ENCODE measurements at regions not wholly inside any gene's neighbourhood (a gene's known extent, or its start where the extent isn't known, plus 50 kb on each side); places are given as distances from the start of the nearest gene placed in this dataset.

DNA sequence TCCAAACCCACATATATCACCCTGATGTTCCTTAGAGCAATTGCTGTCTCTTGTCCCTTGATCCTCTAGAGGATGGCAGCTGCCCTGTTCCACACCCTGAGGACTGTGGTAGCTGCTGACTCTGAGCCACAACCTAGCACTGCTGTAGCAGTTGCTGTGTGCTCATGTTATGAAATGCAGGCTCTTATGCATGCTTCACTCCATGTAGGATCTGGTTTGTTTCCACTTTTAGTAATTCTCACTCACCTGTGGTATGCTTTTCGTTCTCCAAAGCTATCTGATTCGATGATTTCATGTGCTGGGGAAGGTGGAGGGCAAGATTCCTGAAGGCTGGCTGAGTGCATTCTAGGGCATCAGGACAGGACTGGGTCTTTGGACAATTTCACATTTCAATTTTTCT lies 649.0 kb upstream of the RAB6C start:
- Histone ChIP-seq H3F3A (ENCODE audit: insufficient read depth, low read length) (no peaks in the 10 kb centered on the region), H2AFZ (ENCODE audit: low read length) (no peak overlapping the region), H3K9me3 (replicated peaks; ENCODE audit: insufficient read depth, low read length) (no peaks in the 10 kb centered on the region), H3K4me2 (ENCODE audit: low read depth, low read length) (no peak overlapping the region), H3K9me2 (replicated peaks; ENCODE audit: insufficient read depth, low read length) (no peaks in the 10 kb centered on the region), H3K9ac (ENCODE audit: low read length) (no peak overlapping the region), H3K4me1 (ENCODE audit: low read length) (no peaks in the 10 kb centered on the region), H3K27ac (ENCODE audit: low read length) (no peak overlapping the region), H3K79me2 (ENCODE audit: low read length) (no peaks in the 10 kb centered on the region), H3K4me3 (ENCODE audit: low read length) (no peak overlapping the region), H3K36me3 (replicated peaks; ENCODE audit: insufficient read depth, low read length) (no peaks in the 10 kb centered on the region), H4K20me1 (ENCODE audit: insufficient read depth, low read length) (no peaks in the 10 kb centered on the region), H3K27me3 (replicated peaks; ENCODE audit: insufficient read depth, low read length) (no peaks in the 10 kb centered on the region)
- TF ChIP-seq, protein P1, sequence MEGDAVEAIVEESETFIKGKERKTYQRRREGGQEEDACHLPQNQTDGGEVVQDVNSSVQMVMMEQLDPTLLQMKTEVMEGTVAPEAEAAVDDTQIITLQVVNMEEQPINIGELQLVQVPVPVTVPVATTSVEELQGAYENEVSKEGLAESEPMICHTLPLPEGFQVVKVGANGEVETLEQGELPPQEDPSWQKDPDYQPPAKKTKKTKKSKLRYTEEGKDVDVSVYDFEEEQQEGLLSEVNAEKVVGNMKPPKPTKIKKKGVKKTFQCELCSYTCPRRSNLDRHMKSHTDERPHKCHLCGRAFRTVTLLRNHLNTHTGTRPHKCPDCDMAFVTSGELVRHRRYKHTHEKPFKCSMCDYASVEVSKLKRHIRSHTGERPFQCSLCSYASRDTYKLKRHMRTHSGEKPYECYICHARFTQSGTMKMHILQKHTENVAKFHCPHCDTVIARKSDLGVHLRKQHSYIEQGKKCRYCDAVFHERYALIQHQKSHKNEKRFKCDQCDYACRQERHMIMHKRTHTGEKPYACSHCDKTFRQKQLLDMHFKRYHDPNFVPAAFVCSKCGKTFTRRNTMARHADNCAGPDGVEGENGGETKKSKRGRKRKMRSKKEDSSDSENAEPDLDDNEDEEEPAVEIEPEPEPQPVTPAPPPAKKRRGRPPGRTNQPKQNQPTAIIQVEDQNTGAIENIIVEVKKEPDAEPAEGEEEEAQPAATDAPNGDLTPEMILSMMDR (IDR thresholded peaks at IDR 0.05; ENCODE audit: low read length) = no peak
- TF ChIP-seq EZH2phosphoT487 (IDR thresholded peaks at IDR 0.05; ENCODE audit: low read length) (no peak), EZH2 (optimal IDR thresholded peaks at IDR 0.05; ENCODE audit: low read depth, low read length) (no peak)
- DNase-seq = no peak

DNA sequence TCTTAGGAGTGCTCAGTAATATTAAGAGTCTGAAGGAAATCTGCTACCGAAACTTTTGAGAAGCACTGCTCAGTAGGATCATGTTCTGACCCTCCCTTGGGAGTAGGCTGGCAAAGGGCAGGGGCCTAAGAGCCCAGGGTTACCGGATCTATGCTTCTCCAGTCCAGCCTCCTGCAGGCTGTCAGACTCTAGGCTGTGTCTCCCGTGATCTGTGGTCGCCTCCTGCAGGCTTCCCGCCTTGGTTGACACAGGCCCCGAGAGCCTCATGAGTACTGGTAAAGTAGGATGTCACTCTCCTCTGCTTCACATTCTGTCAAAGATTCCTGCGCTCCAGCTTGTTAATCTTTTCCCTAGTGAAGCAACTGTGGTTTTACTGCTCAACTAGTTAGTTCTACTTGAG lies 647.8 kb upstream of the RAB6C start:
- Histone ChIP-seq H3K79me2 (ENCODE audit: low read length) (no peaks in the 10 kb centered on the region), H3K9ac (ENCODE audit: low read length) (no peak overlapping the region), H3K27ac (ENCODE audit: low read length) (no peak overlapping the region), H3F3A (ENCODE audit: insufficient read depth, low read length) (no peaks in the 10 kb centered on the region), H2AFZ (ENCODE audit: low read length) (no peak overlapping the region), H3K4me2 (ENCODE audit: low read depth, low read length) (no peak overlapping the region), H3K9me2 (replicated peaks; ENCODE audit: insufficient read depth, low read length) (no peaks in the 10 kb centered on the region), H3K4me1 (ENCODE audit: low read length) (no peaks in the 10 kb centered on the region), H3K36me3 (replicated peaks; ENCODE audit: insufficient read depth, low read length) (no peaks in the 10 kb centered on the region), H3K4me3 (ENCODE audit: low read length) (no peak overlapping the region), H4K20me1 (ENCODE audit: insufficient read depth, low read length) (no peaks in the 10 kb centered on the region), H3K9me3 (replicated peaks; ENCODE audit: insufficient read depth, low read length) (no peaks in the 10 kb centered on the region), H3K27me3 (replicated peaks; ENCODE audit: insufficient read depth, low read length) (no peaks in the 10 kb centered on the region)
- TF ChIP-seq, protein P1 (IDR thresholded peaks at IDR 0.05; ENCODE audit: low read length) = no peak
- TF ChIP-seq EZH2 (optimal IDR thresholded peaks at IDR 0.05; ENCODE audit: low read depth, low read length) (no peak), EZH2phosphoT487 (IDR thresholded peaks at IDR 0.05; ENCODE audit: low read length) (no peak)
- DNase-seq = no peak

DNA sequence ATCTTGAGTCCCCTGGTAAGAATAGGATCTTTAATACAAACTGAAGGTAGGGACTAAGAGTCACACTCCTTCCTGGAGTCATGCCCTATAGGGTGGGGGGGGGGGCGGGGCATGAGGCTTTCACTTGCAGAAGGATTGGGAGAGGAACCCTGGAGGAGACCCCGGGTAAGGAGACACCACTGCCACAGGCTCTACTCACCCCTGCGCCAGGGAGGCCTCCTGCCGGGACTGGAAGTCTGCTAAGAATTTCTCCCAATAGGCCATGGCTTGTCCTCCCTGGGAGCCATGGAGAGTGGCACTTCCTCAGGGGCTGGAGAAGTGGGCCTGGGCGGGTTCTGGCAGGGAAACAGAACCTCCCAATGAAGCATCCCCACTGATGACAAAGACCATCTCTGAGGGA lies 645.3 kb upstream of the RAB6C start:
- no peak overlapping the region for H3K27ac ChIP-seq (ENCODE audit: low read length)
- no peak overlapping the region for H3K9ac ChIP-seq (ENCODE audit: low read length)
- no peak overlapping the region for H3K4me3 ChIP-seq (ENCODE audit: low read length)
- H3K9me3 ChIP-seq (replicated peaks; ENCODE audit: insufficient read depth, low read length) = no peaks in the 10 kb centered on the region
- no peaks in the 10 kb centered on the region for H3K4me1 ChIP-seq (ENCODE audit: low read length)
- no peaks in the 10 kb centered on the region for H3K9me2 ChIP-seq (replicated peaks; ENCODE audit: insufficient read depth, low read length)
- TF ChIP-seq EZH2phosphoT487 (IDR thresholded peaks at IDR 0.05; ENCODE audit: low read length) (no peak), EZH2 (optimal IDR thresholded peaks at IDR 0.05; ENCODE audit: low read depth, low read length) (no peak)
- TF ChIP-seq, protein P1 (IDR thresholded peaks at IDR 0.05; ENCODE audit: low read length) = no peak
- no peak overlapping the region for H3K4me2 ChIP-seq (ENCODE audit: low read depth, low read length)
- no peaks in the 10 kb centered on the region for H3K36me3 ChIP-seq (replicated peaks; ENCODE audit: insufficient read depth, low read length)
- no peaks in the 10 kb centered on the region for H4K20me1 ChIP-seq (ENCODE audit: insufficient read depth, low read length)
- no peak for DNase-seq
- H3F3A ChIP-seq (ENCODE audit: insufficient read depth, low read length) = no peaks in the 10 kb centered on the region
- no peaks in the 10 kb centered on the region for H3K79me2 ChIP-seq (ENCODE audit: low read length)
- no peak overlapping the region for H2AFZ ChIP-seq (ENCODE audit: low read length)
- H3K27me3 ChIP-seq (replicated peaks; ENCODE audit: insufficient read depth, low read length) = no peaks in the 10 kb centered on the region
